GM12873 (cell line): ENCODE measurements at regions not wholly inside any gene's neighbourhood (a gene's known extent, or its start where the extent isn't known, plus 50 kb on each side); places are given as distances from the start of the nearest gene placed in this dataset.

Source experiments
- CTCF ChIP-seq: IDR thresholded peaks from 2 replicates; pipeline ENCODE4 v1.5.1; 2012; ENCODE audit warnings: low read depth, mild to moderate bottlenecking, moderate library complexity, low read length, control low read depth; ENCODE audit not compliant: insufficient read depth; ENCODE audit errors: missing control alignments

GRCh38 chr2:185610301-185610700 lies 128.3 kb upstream of the FSIP2 start:
- no peak for TF ChIP-seq CTCF

- no peak for TF ChIP-seq CTCF
Observed at GRCh38 chr2:185618625-185619024, 120.0 kb upstream of the FSIP2 start.

GRCh38 chr2:185625604-185626003 lies 113.0 kb upstream of the FSIP2 start:
- TF ChIP-seq CTCF: no peak

- peak; percentile 61 for TF ChIP-seq CTCF
Observed at GRCh38 chr2:185628985-185629384, 109.6 kb upstream of the FSIP2 start.

- TF ChIP-seq CTCF: no peak
Observed at GRCh38 chr2:185633621-185634020, 105.0 kb upstream of the FSIP2 start.

GRCh38 chr2:185638771-185639170 lies 99.8 kb upstream of the FSIP2 start:
- TF ChIP-seq CTCF: no peak

- no peak for TF ChIP-seq CTCF
Observed at GRCh38 chr2:185640588-185640987, 98.0 kb upstream of the FSIP2 start.
